ENCODE measurements at regions not wholly inside any gene's neighbourhood (a gene's known extent, or its start where the extent isn't known, plus 50 kb on each side); places are given as distances from the start of the nearest gene placed in this dataset.

DNA sequence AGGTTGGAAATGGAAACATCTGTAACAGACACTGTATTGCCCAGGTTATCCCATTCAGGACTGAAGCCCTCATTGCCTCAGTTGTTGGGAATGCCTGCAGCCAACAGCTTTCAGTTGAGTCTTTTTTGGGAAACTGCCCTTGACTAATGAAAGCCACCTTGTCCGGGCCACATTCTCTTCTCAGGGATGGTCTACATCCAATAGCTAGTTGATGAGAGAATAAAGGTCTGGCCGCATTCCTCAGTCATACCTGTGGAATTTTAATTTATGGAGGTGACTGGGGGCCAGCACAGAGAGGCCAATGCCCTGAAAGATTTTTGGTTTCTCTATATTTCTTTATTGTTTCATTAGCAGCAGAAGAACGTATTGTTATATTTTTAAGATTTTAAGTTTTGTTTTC lies 147.6 kb upstream of the MSX1 start:
- Mint-ChIP-seq H3K27ac (ENCODE audit: unreplicated experiment) (no peak overlapping the region), H3K36me3 (ENCODE audit: low read depth, unreplicated experiment) (no peaks in the 10 kb centered on the region), H3K4me3 (ENCODE audit: unreplicated experiment) (no peak overlapping the region), H3K4me1 (ENCODE audit: unreplicated experiment) (no peaks in the 10 kb centered on the region), H3K27me3 (ENCODE audit: unreplicated experiment) (no peaks in the 10 kb centered on the region), H3K9me3 (ENCODE audit: unreplicated experiment) (no peaks in the 10 kb centered on the region)
- TF ChIP-seq, protein P1, sequence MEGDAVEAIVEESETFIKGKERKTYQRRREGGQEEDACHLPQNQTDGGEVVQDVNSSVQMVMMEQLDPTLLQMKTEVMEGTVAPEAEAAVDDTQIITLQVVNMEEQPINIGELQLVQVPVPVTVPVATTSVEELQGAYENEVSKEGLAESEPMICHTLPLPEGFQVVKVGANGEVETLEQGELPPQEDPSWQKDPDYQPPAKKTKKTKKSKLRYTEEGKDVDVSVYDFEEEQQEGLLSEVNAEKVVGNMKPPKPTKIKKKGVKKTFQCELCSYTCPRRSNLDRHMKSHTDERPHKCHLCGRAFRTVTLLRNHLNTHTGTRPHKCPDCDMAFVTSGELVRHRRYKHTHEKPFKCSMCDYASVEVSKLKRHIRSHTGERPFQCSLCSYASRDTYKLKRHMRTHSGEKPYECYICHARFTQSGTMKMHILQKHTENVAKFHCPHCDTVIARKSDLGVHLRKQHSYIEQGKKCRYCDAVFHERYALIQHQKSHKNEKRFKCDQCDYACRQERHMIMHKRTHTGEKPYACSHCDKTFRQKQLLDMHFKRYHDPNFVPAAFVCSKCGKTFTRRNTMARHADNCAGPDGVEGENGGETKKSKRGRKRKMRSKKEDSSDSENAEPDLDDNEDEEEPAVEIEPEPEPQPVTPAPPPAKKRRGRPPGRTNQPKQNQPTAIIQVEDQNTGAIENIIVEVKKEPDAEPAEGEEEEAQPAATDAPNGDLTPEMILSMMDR (IDR thresholded peaks at IDR 0.05; ENCODE audit: unreplicated experiment), result no peak
- DNase-seq (ENCODE audit: low spot score), result no peak

DNA sequence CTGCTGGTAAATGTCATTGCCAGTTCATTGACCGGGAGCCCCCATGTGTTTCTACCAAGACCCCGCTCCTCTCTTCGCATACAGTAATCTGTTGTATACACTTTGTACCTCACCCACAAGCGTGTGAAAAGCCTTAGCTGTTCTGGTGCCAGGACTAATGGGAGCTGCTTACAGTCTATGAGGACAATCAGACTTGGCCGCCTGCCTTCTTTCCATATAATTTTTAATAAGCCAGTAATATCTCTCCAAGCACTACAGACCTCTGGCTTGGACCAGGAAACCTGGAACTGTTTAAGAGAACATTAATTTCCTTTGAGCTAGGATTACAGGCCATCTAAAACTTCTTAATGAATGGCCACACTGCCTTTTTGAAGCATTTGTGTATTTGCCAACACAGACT lies 149.7 kb upstream of the MSX1 start:
- H3K9me3 Mint-ChIP-seq (ENCODE audit: unreplicated experiment), result no peaks in the 10 kb centered on the region
- H3K27me3 Mint-ChIP-seq (ENCODE audit: unreplicated experiment), result no peaks in the 10 kb centered on the region
- no peak for DNase-seq (ENCODE audit: low spot score)
- H3K27ac Mint-ChIP-seq (ENCODE audit: unreplicated experiment), result no peak overlapping the region
- TF ChIP-seq, protein P1 (IDR thresholded peaks at IDR 0.05; ENCODE audit: unreplicated experiment), result no peak
- no peak overlapping the region for H3K4me3 Mint-ChIP-seq (ENCODE audit: unreplicated experiment)
- no peaks in the 10 kb centered on the region for H3K36me3 Mint-ChIP-seq (ENCODE audit: low read depth, unreplicated experiment)
- peaks cover 2% of the 10 kb centered on the region for H3K4me1 Mint-ChIP-seq (ENCODE audit: unreplicated experiment)

DNA sequence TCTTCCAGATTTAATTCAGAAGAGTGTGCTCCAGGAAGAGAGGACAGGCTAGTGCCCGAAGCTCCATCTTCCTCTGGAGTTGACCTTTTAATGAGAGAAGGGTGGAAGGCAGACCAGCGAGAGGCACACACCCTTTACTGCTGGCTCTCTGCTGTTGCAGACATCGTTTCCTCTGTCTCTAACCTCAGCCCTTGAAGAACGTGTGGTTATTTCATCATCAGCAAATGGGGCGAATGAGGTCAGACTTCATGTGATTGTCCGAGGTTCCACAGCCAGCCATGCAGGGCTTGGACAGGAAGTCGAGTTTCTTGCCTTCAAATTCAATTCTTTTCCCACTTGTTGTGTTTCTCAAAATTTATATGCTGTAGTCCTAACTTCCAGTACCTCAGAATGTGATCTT lies 155.2 kb upstream of the MSX1 start:
- DNase-seq (ENCODE audit: low spot score), result no peak
- Mint-ChIP-seq H3K27me3 (ENCODE audit: unreplicated experiment) (no peaks in the 10 kb centered on the region), H3K27ac (ENCODE audit: unreplicated experiment) (no peak overlapping the region), H3K4me3 (ENCODE audit: unreplicated experiment) (no peak overlapping the region), H3K9me3 (ENCODE audit: unreplicated experiment) (no peaks in the 10 kb centered on the region), H3K36me3 (ENCODE audit: low read depth, unreplicated experiment) (peaks cover 3% of the 10 kb centered on the region), H3K4me1 (ENCODE audit: unreplicated experiment) (peaks cover 2% of the 10 kb centered on the region)
- TF ChIP-seq, protein P1 (IDR thresholded peaks at IDR 0.05; ENCODE audit: unreplicated experiment), result no peak

DNA sequence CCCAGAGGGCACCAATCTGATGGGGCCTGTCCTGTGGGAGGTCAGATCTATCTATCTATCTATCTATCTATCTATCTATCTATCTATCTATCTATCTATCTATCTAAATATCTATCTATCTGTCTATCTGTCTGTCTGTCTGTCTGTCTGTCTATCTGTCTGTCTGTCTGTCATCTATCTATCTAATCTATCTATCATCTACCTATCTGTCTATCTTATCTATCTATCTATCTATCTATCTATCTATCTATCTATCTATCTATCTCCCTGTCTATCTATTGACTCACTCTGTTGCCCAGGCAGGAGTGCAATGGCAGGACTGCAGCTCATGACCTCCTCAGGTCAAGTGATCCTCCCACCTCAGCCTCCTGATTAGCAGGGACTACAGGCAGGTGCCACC lies 155.7 kb upstream of the STX18 start:
- H3K4me3 Mint-ChIP-seq (ENCODE audit: unreplicated experiment), result no peak overlapping the region
- no peak overlapping the region for H3K27ac Mint-ChIP-seq (ENCODE audit: unreplicated experiment)
- H3K9me3 Mint-ChIP-seq (ENCODE audit: unreplicated experiment), result no peaks in the 10 kb centered on the region
- no peaks in the 10 kb centered on the region for H3K36me3 Mint-ChIP-seq (ENCODE audit: low read depth, unreplicated experiment)
- DNase-seq (ENCODE audit: low spot score), result no peak
- TF ChIP-seq, protein P1 (IDR thresholded peaks at IDR 0.05; ENCODE audit: unreplicated experiment), result no peak
- peaks cover 2% of the 10 kb centered on the region for H3K27me3 Mint-ChIP-seq (ENCODE audit: unreplicated experiment)
- no peaks in the 10 kb centered on the region for H3K4me1 Mint-ChIP-seq (ENCODE audit: unreplicated experiment)

DNA sequence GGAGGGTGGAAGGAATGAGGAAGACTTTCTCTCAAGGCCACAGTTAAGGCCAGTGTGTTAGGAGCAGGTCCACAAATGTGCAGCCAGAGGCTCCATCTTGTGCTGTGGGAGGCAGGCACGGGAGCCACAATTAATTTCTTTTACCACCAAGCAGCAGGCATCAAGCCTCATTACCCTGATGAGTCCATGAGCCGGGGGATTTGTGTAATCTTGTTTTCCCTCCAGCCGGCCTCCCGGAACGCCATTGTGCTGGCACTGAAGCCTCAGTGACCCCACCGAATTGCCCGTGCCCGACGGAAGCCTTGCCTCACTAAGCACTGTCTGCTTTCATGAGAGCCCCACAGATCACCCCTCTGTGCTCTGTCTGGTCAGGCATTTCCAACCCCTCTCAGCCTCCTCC lies 154.7 kb upstream of the STX18 start:
- peaks cover 2% of the 10 kb centered on the region for H3K27me3 Mint-ChIP-seq (ENCODE audit: unreplicated experiment)
- no peaks in the 10 kb centered on the region for H3K4me1 Mint-ChIP-seq (ENCODE audit: unreplicated experiment)
- no peak overlapping the region for H3K4me3 Mint-ChIP-seq (ENCODE audit: unreplicated experiment)
- no peaks in the 10 kb centered on the region for H3K36me3 Mint-ChIP-seq (ENCODE audit: low read depth, unreplicated experiment)
- no peak for DNase-seq (ENCODE audit: low spot score)
- H3K9me3 Mint-ChIP-seq (ENCODE audit: unreplicated experiment), result no peaks in the 10 kb centered on the region
- no peak overlapping the region for H3K27ac Mint-ChIP-seq (ENCODE audit: unreplicated experiment)
- TF ChIP-seq, protein P1 (IDR thresholded peaks at IDR 0.05; ENCODE audit: unreplicated experiment), result no peak
